ENCODE measurements at regions not wholly inside any gene's neighbourhood (a gene's known extent, or its start where the extent isn't known, plus 50 kb on each side); places are given as distances from the start of the nearest gene placed in this dataset.
"Not testable (repeated sequence)": the region's sequence is repeated elsewhere in the genome, so short reads cannot be mapped to it uniquely, and the experiment has no call there.

DNA sequence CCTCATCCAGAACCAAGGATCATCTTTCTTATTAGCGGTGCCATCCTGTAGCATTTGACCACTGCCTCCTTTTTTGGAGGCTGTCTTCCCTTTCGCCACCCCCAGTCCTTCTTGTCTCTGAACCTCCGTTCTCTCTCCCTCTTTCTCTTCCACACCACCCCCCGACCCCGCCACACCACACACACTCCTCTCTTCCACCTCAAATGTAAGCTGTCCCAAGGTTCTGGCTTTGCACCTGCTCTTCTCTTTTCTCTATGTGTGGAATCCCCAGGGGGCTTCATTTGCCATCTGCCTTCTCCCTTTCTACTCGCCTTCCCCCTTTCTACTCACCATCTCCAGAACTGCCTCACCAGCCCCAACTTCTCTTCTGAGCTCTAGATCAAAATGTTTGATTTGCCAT, 111.3 kb upstream of the CDYL start:
- DNase-seq (no peak), ATAC-seq (no peak)
- no peak overlapping the region for H3K27ac ChIP-seq (ENCODE audit: low read length)
- H3K27me3 ChIP-seq (ENCODE audit: control insufficient read depth, insufficient read depth) = no peaks in the 10 kb centered on the region
- intact Hi-C loops (cut with DNase I) = no loop called here
- H3K9me3 ChIP-seq (ENCODE audit: control insufficient read depth, low read length) = no peaks in the 10 kb centered on the region
- no peaks in the 10 kb centered on the region for H3K4me1 ChIP-seq (ENCODE audit: control insufficient read depth, insufficient read depth, low read length)
- H3K4me3 ChIP-seq (ENCODE audit: low read length) = no peak overlapping the region
- 93% methylated on average over 6 of the region's 6 CpGs for WGBS

- no peaks in the 10 kb centered on the region for H3K27me3 ChIP-seq (ENCODE audit: control insufficient read depth, insufficient read depth)
- H3K9me3 ChIP-seq (ENCODE audit: control insufficient read depth, low read length) = no peaks in the 10 kb centered on the region
- DNase-seq (peak; percentile 85 to 89 (median 88)), ATAC-seq (peak; percentile 91 to 93)
- H3K4me1 ChIP-seq (ENCODE audit: control insufficient read depth, insufficient read depth, low read length) = no peaks in the 10 kb centered on the region
- H3K27ac ChIP-seq (ENCODE audit: low read length) = no peak overlapping the region
- WGBS = 47% methylated on average over 7 of the region's 7 CpGs
- no peak overlapping the region for H3K4me3 ChIP-seq (ENCODE audit: low read length)
- intact Hi-C loops (cut with DNase I) = no loop called here
Observed at GRCh38 chr6:4664117-4664626, 112.0 kb upstream of the CDYL start.

DNA sequence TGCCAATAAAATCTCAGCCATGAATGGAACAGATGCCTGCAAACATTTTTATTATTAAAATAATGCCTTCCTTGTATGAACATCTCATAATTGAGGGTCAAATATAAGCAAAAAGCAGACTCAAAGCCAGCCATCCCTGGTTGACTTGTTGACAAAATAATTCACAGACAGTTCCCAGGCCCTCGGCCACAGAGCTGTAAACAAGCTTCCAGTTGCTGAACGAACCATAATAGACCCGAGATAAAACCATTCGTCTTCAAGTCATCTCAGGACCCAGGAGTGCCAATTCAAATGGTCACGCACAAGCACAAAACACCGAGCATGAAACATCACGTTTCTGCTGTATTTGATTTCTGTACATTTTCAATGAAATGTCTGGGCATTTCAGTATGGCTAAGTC, 113.3 kb upstream of the CDYL start:
- WGBS = 87% methylated on average over 7 of the region's 7 CpGs
- DNase-seq = no peak
- ATAC-seq = no peak
- intact Hi-C loops (cut with DNase I) = no loop called here
- Histone ChIP-seq H3K4me1 (ENCODE audit: control insufficient read depth, insufficient read depth, low read length) (no peaks in the 10 kb centered on the region), H3K9me3 (ENCODE audit: control insufficient read depth, low read length) (no peaks in the 10 kb centered on the region), H3K27me3 (ENCODE audit: control insufficient read depth, insufficient read depth) (no peaks in the 10 kb centered on the region), H3K4me3 (ENCODE audit: low read length) (no peak overlapping the region), H3K27ac (ENCODE audit: low read length) (no peak overlapping the region)

GRCh38 chr6:4661391-4661790, 114.8 kb upstream of the CDYL start:
- Histone ChIP-seq H3K27ac (ENCODE audit: low read length) (no peak overlapping the region), H3K4me1 (ENCODE audit: control insufficient read depth, insufficient read depth, low read length) (no peaks in the 10 kb centered on the region), H3K4me3 (ENCODE audit: low read length) (no peak overlapping the region), H3K27me3 (ENCODE audit: control insufficient read depth, insufficient read depth) (no peaks in the 10 kb centered on the region), H3K9me3 (ENCODE audit: control insufficient read depth, low read length) (no peaks in the 10 kb centered on the region)
- DNase-seq = no peak
- intact Hi-C loops (cut with DNase I) = no loop called here
- WGBS = 96% methylated on average over 8 of the region's 8 CpGs
- ATAC-seq = no peak

GRCh38 chr6:4660377-4661321, 115.6 kb upstream of the CDYL start:
- no peaks in the 10 kb centered on the region for H3K4me1 ChIP-seq (ENCODE audit: control insufficient read depth, insufficient read depth, low read length)
- ATAC-seq (no peak), DNase-seq (no peak)
- no peaks in the 10 kb centered on the region for H3K27me3 ChIP-seq (ENCODE audit: control insufficient read depth, insufficient read depth)
- WGBS = 75% methylated on average over 22 of the region's 22 CpGs
- H3K9me3 ChIP-seq (ENCODE audit: control insufficient read depth, low read length) = no peaks in the 10 kb centered on the region
- no peak overlapping the region for H3K27ac ChIP-seq (ENCODE audit: low read length)
- H3K4me3 ChIP-seq (ENCODE audit: low read length) = no peak overlapping the region
- intact Hi-C loops (cut with DNase I) = no loop called here

DNA sequence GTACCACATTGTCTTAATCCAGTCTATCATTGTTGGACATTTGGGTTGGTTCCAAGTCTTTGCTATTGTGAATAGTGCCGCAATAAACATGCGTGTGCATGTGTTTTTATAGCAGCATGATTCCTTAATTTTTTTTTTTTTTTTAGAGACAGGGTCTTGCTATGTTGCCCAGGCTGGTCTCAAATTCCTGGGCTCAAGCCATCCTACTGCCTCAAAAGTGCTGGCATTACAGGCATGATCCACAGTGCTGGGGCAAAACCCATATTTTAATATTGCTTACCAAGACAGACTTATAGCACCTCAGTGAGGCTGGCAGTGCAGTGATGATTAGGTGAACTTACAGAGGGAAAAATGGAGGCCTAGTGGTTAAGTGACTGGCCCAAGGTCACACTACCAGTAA, 116.5 kb upstream of the CDYL start:
- H3K27ac ChIP-seq (ENCODE audit: low read length); H3K4me3 ChIP-seq (ENCODE audit: low read length); H3K4me1 ChIP-seq (ENCODE audit: control insufficient read depth, insufficient read depth, low read length); DNase-seq; ATAC-seq; H3K9me3 ChIP-seq (ENCODE audit: control insufficient read depth, low read length); H3K27me3 ChIP-seq (ENCODE audit: control insufficient read depth, insufficient read depth); intact Hi-C loops (cut with DNase I): not testable (repeated sequence)
- WGBS = 93% methylated on average over 2 of the region's 2 CpGs

- 85% methylated on average over 6 of the region's 6 CpGs for WGBS
- intact Hi-C loops (cut with DNase I) = no loop called here
Observed at GRCh38 chr6:4658486-4658885, 117.7 kb upstream of the CDYL start.

GRCh38 chr6:4656106-4656505, 120.1 kb upstream of the CDYL start:
- H3K27me3 ChIP-seq (ENCODE audit: control insufficient read depth, insufficient read depth) = no peaks in the 10 kb centered on the region
- no peaks in the 10 kb centered on the region for H3K9me3 ChIP-seq (ENCODE audit: control insufficient read depth, low read length)
- no peak for DNase-seq
- no peak for ATAC-seq
- H3K4me1 ChIP-seq (ENCODE audit: control insufficient read depth, insufficient read depth, low read length) = no peaks in the 10 kb centered on the region
- WGBS = 68% methylated on average over 3 of the region's 3 CpGs
- no peak overlapping the region for H3K4me3 ChIP-seq (ENCODE audit: low read length)
- H3K27ac ChIP-seq (ENCODE audit: low read length) = no peak overlapping the region
- intact Hi-C loops (cut with DNase I) = no loop called here

More at GRCh38 chr6:4658486-4658885, 117.7 kb upstream of the CDYL start:
- no peak for ATAC-seq
- Histone ChIP-seq H3K4me1 (ENCODE audit: control insufficient read depth, insufficient read depth, low read length) (no peaks in the 10 kb centered on the region), H3K27ac (ENCODE audit: low read length) (no peak overlapping the region), H3K9me3 (ENCODE audit: control insufficient read depth, low read length) (no peaks in the 10 kb centered on the region), H3K4me3 (ENCODE audit: low read length) (no peak overlapping the region), H3K27me3 (ENCODE audit: control insufficient read depth, insufficient read depth) (no peaks in the 10 kb centered on the region)
- no peak for DNase-seq

DNA sequence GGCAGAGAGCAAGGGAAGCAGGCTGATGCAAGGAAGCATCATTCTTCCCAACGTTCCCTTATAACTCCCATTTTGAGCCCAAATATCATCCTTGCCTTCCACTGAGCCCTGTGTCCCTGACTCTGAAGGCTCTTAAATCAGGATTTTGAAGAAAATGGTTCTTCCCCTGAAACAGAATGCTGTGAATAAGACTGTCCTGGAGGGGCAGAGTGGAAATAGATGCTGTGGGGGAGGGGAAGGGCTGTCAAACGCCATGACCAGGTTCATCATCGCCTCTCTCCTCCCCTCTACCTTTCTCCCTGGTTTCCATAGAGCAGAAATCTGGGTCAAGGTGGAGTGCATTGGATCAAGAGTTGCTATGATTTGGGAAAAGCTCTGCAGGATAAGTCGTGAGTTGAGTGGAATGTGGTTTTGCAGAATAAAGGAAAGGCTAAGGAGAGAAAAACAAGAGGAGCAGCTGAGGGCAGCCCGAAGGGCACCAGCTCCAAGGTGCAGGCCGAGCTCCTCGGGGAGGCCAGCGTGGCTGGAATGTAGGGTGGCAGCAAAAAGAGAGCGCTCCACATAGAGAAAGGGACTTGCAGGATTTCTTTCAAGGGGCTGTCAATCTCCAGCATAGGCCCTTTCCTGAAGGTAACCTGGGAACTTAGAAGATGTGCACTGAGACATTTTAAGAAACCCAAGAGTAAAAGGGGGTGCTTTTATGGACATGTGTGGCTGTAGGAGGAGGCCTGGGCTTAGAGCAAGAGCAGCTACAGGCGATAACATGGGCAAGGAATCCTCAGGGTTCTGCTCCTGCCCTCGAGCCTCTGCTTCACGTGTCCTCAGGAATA, 120.8 kb upstream of the CDYL start:
- WGBS = 74% methylated on average over 12 of the region's 12 CpGs
- ATAC-seq (no peak), DNase-seq (no peak)
- Histone ChIP-seq H3K27ac (ENCODE audit: low read length) (no peak overlapping the region), H3K9me3 (ENCODE audit: control insufficient read depth, low read length) (no peaks in the 10 kb centered on the region), H3K27me3 (ENCODE audit: control insufficient read depth, insufficient read depth) (no peaks in the 10 kb centered on the region), H3K4me1 (ENCODE audit: control insufficient read depth, insufficient read depth, low read length) (no peaks in the 10 kb centered on the region), H3K4me3 (ENCODE audit: low read length) (no peak overlapping the region)
- intact Hi-C loops (cut with DNase I) = no loop called here

DNA sequence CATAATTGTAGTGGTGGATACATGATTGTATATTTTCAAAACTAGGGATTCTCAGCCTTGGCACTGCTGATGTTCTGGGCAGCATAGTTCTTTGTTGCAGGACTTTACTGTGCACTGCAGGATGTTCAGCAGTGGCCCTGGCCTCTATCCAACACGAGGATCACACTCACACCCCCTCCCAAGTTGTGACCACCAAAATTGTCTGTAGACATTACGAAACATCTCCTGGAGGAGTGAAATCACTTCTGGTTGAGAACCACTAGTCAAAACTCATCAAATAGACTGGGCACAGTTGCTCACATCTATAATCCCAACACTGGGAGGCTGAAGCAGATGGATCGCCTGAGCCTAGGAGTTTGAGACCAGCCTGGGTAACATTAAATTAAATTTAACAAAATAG, 123.1 kb upstream of the CDYL start:
- intact Hi-C loops (cut with DNase I) = no loop called here
- Histone ChIP-seq H3K27ac (ENCODE audit: low read length) (no peak overlapping the region), H3K4me3 (ENCODE audit: low read length) (no peak overlapping the region), H3K4me1 (ENCODE audit: control insufficient read depth, insufficient read depth, low read length) (peaks cover under 1% of the 10 kb centered on the region), H3K27me3 (ENCODE audit: control insufficient read depth, insufficient read depth) (no peaks in the 10 kb centered on the region), H3K9me3 (ENCODE audit: control insufficient read depth, low read length) (no peaks in the 10 kb centered on the region)
- 77% methylated on average over 3 of the region's 3 CpGs for WGBS
- ATAC-seq = no peak
- DNase-seq = no peak

DNA sequence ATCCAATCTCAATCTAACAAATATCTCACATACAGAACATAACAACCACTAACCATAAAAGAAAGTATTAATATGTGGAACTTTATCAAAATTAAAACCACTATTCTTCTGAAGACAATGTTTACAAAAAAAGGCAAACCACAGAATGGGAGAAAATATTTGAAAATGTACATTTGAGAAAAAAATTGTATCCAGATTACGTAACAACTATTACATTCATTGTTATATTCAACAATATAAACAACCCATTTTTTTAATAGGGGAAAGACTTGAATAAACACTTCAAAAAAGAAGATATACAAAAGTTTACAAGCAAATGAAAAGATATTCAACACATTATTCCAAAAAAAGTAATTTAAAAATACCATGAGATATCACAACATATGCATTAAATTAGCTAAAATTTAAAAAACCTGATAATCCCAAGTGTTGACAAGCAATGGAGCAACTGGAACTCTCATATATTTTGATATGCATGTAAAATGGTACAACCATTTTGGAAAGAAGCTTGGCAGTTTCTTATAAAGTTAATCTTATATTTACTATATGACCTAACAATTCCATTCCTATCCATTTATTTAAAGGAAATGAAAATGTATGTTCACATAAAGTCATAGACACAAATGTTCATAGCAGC, 124.3 kb upstream of the CDYL start:
- intact Hi-C loops (cut with DNase I) = no loop called here
- H3K27me3 ChIP-seq (ENCODE audit: control insufficient read depth, insufficient read depth) = no peaks in the 10 kb centered on the region
- H3K9me3 ChIP-seq (ENCODE audit: control insufficient read depth, low read length) = no peaks in the 10 kb centered on the region
- peaks cover 4% of the 10 kb centered on the region for H3K4me1 ChIP-seq (ENCODE audit: control insufficient read depth, insufficient read depth, low read length)
- DNase-seq = no peak
- H3K4me3 ChIP-seq (ENCODE audit: low read length) = no peak overlapping the region
- WGBS = 96% methylated on average over 1 of the region's 1 CpG
- no peak for ATAC-seq
- H3K27ac ChIP-seq (ENCODE audit: low read length) = no peak overlapping the region

Data from right cardiac atrium (tissue), 5 donors.